SH-SY5Y (cell line): ENCODE measurements at regions not wholly inside any gene's neighbourhood (a gene's known extent, or its start where the extent isn't known, plus 50 kb on each side); places are given as distances from the start of the nearest gene placed in this dataset.

ENCODE experiments used
- GATA2 ChIP-seq: IDR thresholded peaks from 2 replicates; pipeline ENCODE4 v1.6.1; 2011; ENCODE audit warnings: mild to moderate bottlenecking, low read depth, low read length
- GATA3 ChIP-seq: IDR thresholded peaks from 2 replicates; pipeline ENCODE4 v1.6.1; 2011; ENCODE audit warnings: low read depth, mild to moderate bottlenecking, low read length, moderate library complexity

DNA sequence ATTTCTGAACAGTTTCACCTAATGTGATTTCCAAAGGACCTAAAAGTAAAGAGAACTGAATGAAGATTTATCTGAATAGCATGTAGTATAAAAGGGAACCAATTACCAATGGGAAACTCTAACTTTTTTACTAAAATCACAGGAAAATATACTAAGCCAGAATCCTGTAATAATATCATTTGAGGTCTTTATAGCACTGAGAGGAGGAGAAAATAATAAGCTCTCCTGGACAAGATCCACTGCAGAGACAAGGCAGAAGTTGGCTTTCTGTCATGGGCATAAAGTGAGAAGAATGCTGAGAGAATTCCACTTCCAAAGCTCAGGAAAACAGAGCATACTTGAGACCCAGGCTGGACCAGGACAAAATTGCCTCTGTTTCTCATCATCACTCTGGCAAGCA, 1131.4 kb downstream of the SORCS1 start:
- TF ChIP-seq GATA2 (no peak), GATA3 (no peak)
